ENCODE measurements at regions not wholly inside any gene's neighbourhood (a gene's known extent, or its start where the extent isn't known, plus 50 kb on each side); places are given as distances from the start of the nearest gene placed in this dataset.
A peak's percentile ranks its signal among the peaks of the same experiment; 100 is the strongest.

DNA sequence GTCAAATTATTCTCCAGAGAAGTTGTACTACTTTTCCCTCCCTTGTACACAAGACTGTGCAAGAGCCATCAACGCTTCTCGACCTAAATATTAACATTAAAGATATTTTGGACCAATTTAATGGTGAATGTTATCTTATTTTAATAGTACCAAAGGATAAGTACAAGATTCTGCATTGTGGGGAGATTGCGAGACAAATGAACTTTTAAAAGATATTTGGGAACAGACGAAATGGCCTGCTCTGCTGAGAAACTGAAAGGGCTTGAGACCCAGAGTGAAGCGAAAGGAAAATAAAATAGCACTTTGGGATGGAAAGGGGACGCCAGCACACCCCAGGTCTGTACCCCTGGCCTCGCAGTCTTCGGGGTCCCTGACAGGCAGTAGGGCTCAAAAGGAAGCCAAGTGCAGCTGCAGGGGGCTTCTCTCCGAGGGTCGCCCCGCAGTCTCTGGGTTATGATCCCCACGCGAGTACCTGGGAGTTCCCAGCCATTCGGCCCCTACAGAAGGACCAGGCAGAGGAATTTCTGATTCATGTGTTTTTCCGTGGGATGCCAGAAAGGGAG lies 97.6 kb upstream of the VGLL3 start:
- POLR2A ChIA-PET: no interaction called here
- ATAC-seq (ENCODE audit: low read depth): no peak
- Mint-ChIP-seq H3K9me3 (no peaks in the 10 kb centered on the region), H3K4me3 (peak overlapping the region; percentile 77), H3K27me3 (peaks cover 15% of the 10 kb centered on the region), H3K36me3 (no peaks in the 10 kb centered on the region), H3K27ac (no peak overlapping the region), H3K4me1 (peaks cover 12% of the 10 kb centered on the region)
- DNase-seq: peak; percentile 24

- no peaks in the 10 kb centered on the region for H3K9me3 Mint-ChIP-seq
- peaks cover 11% of the 10 kb centered on the region for H3K4me1 Mint-ChIP-seq
- DNase-seq (no peak), ATAC-seq (ENCODE audit: low read depth) (no peak)
- POLR2A ChIA-PET: no interaction called here
- no peaks in the 10 kb centered on the region for H3K36me3 Mint-ChIP-seq
- H3K27ac Mint-ChIP-seq: no peak overlapping the region
- peaks cover 10% of the 10 kb centered on the region for H3K27me3 Mint-ChIP-seq
- H3K4me3 Mint-ChIP-seq: no peak overlapping the region
These were observed 93.9 kb upstream of the VGLL3 start for GRCh38 chr3:87084868-87085267.

- H3K4me3 Mint-ChIP-seq: no peak overlapping the region
- no peaks in the 10 kb centered on the region for H3K36me3 Mint-ChIP-seq
- H3K27me3 Mint-ChIP-seq: peaks cover 2% of the 10 kb centered on the region
- ATAC-seq (ENCODE audit: low read depth) (no peak), DNase-seq (no peak)
- peaks cover 5% of the 10 kb centered on the region for H3K4me1 Mint-ChIP-seq
- POLR2A ChIA-PET: no interaction called here
- no peak overlapping the region for H3K27ac Mint-ChIP-seq
- no peaks in the 10 kb centered on the region for H3K9me3 Mint-ChIP-seq
These were observed 92.0 kb upstream of the VGLL3 start for GRCh38 chr3:87082796-87083440.

- no peaks in the 10 kb centered on the region for H3K27me3 Mint-ChIP-seq
- H3K4me3 Mint-ChIP-seq: no peak overlapping the region
- no peaks in the 10 kb centered on the region for H3K36me3 Mint-ChIP-seq
- H3K27ac Mint-ChIP-seq: no peak overlapping the region
- POLR2A ChIA-PET: no interaction called here
- no peak for DNase-seq
- no peaks in the 10 kb centered on the region for H3K4me1 Mint-ChIP-seq
- H3K9me3 Mint-ChIP-seq: no peaks in the 10 kb centered on the region
- ATAC-seq (ENCODE audit: low read depth): no peak
These were observed 86.4 kb upstream of the VGLL3 start for GRCh38 chr3:87077355-87077754.

DNA sequence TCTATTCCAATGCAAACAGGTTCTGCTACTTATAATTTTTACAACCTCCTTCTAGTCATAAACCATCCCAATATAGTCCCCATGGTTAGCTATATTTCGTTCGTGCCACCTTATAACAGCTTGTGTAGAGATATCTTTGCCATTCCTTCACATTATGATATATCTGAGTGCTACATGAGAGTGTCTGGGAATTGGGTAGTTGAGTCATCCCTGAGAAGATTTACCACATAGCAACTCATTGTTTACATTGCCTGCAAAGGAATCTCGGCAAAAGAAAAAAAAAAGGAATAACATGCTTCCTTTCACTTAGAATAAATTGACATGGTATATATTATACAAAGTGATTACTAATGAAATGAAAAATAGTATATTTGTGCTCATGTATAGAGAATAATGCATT lies 86.0 kb upstream of the VGLL3 start:
- Mint-ChIP-seq H3K27ac (no peak overlapping the region), H3K9me3 (no peaks in the 10 kb centered on the region), H3K36me3 (no peaks in the 10 kb centered on the region), H3K27me3 (no peaks in the 10 kb centered on the region), H3K4me1 (no peaks in the 10 kb centered on the region), H3K4me3 (no peak overlapping the region)
- POLR2A ChIA-PET: no interaction called here
- no peak for ATAC-seq (ENCODE audit: low read depth)
- DNase-seq: no peak

DNA sequence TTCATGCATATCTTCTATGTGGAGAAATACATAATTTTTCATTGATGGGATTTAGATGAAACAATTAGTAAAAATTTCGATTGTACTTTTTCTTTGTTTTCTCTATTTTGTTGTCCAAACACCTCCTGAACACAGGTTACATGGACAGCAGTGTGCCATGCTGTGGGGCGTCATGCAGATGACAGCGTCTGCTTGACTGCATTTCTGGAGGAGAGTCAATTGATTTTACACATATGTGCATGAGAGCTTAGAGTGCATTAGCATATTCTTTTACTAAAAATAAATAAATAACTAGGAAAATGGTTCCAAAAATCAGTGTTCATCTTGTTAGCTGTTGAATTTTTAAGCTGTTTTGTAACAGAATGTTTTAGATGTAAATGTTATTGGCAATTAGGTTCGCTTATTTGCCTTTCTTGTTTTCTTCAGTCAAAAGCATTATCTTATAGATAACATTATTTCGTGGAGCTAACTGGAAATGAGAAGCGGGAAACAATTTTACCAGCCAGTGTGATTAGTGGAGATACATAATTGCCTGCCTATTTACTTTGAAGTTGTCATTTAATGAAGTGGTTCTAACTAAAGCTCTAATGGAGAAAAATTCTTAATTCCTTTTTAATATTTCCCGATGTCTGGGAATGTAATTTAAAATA lies 82.7 kb upstream of the VGLL3 start:
- no peaks in the 10 kb centered on the region for H3K36me3 Mint-ChIP-seq
- H3K27ac Mint-ChIP-seq: no peak overlapping the region
- POLR2A ChIA-PET: no interaction called here
- no peak for DNase-seq
- no peaks in the 10 kb centered on the region for H3K27me3 Mint-ChIP-seq
- H3K4me1 Mint-ChIP-seq: no peaks in the 10 kb centered on the region
- H3K4me3 Mint-ChIP-seq: no peak overlapping the region
- no peak for ATAC-seq (ENCODE audit: low read depth)
- H3K9me3 Mint-ChIP-seq: no peaks in the 10 kb centered on the region

DNA sequence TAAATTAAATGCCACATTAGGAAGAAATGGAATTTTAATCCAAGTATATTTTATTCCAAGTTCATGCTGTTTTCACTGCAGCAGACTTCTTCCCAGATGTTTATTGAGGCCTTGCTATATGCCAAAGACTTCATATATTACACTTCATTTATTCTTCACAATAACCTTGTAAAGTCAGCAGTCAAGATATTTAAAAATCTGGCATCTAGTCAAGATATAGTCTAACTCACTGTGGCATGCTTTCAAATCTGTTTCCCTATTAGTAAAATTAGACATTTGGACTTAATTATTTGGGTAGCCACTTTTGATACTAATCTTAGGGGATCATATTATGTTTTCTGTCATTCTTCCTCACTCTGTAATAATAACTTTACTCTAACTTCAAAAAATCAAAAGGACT lies 81.5 kb upstream of the VGLL3 start:
- no peaks in the 10 kb centered on the region for H3K9me3 Mint-ChIP-seq
- DNase-seq (no peak), ATAC-seq (ENCODE audit: low read depth) (no peak)
- no peaks in the 10 kb centered on the region for H3K36me3 Mint-ChIP-seq
- no peak overlapping the region for H3K27ac Mint-ChIP-seq
- H3K27me3 Mint-ChIP-seq: no peaks in the 10 kb centered on the region
- H3K4me3 Mint-ChIP-seq: no peak overlapping the region
- POLR2A ChIA-PET: no interaction called here
- no peaks in the 10 kb centered on the region for H3K4me1 Mint-ChIP-seq

- H3K27ac Mint-ChIP-seq: no peak overlapping the region
These were observed 79.0 kb upstream of the VGLL3 start for GRCh38 chr3:87069971-87070370.

GRCh38 chr3:87069021-87069420 lies 78.1 kb upstream of the VGLL3 start:
- H3K27ac Mint-ChIP-seq: no peak overlapping the region
- no peaks in the 10 kb centered on the region for H3K4me1 Mint-ChIP-seq
- ATAC-seq (ENCODE audit: low read depth): no peak
- DNase-seq: no peak
- no peak overlapping the region for H3K4me3 Mint-ChIP-seq
- no peaks in the 10 kb centered on the region for H3K36me3 Mint-ChIP-seq
- peaks cover 5% of the 10 kb centered on the region for H3K27me3 Mint-ChIP-seq
- POLR2A ChIA-PET: no interaction called here
- no peaks in the 10 kb centered on the region for H3K9me3 Mint-ChIP-seq

More at GRCh38 chr3:87069971-87070370, 79.0 kb upstream of the VGLL3 start:
- Mint-ChIP-seq H3K4me1 (no peaks in the 10 kb centered on the region), H3K9me3 (no peaks in the 10 kb centered on the region), H3K4me3 (no peak overlapping the region), H3K36me3 (no peaks in the 10 kb centered on the region), H3K27me3 (peaks cover 4% of the 10 kb centered on the region)
- DNase-seq (no peak), ATAC-seq (ENCODE audit: low read depth) (no peak)
- POLR2A ChIA-PET: no interaction called here

DNA sequence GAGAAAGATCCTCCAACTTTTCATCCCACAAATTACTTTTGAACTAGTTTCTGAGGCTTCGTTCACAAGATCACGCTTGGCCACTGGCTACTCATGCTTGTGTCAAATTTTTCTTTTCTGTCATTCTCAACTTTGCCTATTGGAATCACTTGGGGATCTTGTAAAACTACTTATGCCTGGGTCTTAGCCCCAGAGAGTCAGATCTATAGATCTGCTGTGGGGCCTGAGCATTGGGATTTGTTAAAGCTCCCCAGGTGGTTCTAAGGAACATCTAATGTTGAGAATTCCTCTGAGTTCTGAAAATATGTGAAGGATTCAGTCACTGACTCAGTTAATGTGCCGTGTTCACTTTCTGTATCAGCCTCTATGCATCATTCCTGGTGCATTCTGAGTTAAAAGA lies 71.7 kb upstream of the VGLL3 start:
- POLR2A ChIA-PET: no interaction called here
- Mint-ChIP-seq H3K9me3 (no peaks in the 10 kb centered on the region), H3K4me3 (no peak overlapping the region), H3K4me1 (no peaks in the 10 kb centered on the region), H3K36me3 (no peaks in the 10 kb centered on the region), H3K27me3 (peaks cover 5% of the 10 kb centered on the region), H3K27ac (no peak overlapping the region)
- ATAC-seq (ENCODE audit: low read depth): no peak
- DNase-seq: no peak

DNA sequence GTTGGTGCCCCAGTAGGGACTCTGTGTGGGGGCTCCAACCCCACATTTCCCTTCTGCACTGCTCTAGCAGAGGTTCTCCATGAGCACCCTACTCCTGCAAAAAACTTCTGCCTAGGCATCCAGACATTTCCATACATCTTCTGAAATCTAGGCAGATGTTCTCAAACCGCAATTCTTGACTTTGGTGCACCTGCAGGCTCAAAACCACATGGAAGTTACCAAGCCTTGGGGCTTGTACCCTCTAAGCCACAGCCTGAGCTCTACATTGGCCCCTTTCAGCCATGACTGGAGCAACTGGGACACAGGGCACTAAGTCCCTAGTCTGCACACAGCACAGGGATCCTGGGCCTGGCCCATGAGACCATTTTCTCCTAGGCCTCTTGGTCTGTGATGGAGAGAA lies 66.5 kb upstream of the VGLL3 start:
- H3K27me3 Mint-ChIP-seq: no peaks in the 10 kb centered on the region
- DNase-seq (no peak), ATAC-seq (ENCODE audit: low read depth) (no peak)
- no peak overlapping the region for H3K27ac Mint-ChIP-seq
- H3K4me3 Mint-ChIP-seq: no peak overlapping the region
- no peaks in the 10 kb centered on the region for H3K36me3 Mint-ChIP-seq
- POLR2A ChIA-PET: no interaction called here
- no peaks in the 10 kb centered on the region for H3K9me3 Mint-ChIP-seq
- no peaks in the 10 kb centered on the region for H3K4me1 Mint-ChIP-seq

- H3K4me1 Mint-ChIP-seq: no peaks in the 10 kb centered on the region
- POLR2A ChIA-PET: no interaction called here
- no peak overlapping the region for H3K4me3 Mint-ChIP-seq
- no peaks in the 10 kb centered on the region for H3K27me3 Mint-ChIP-seq
- H3K9me3 Mint-ChIP-seq: no peaks in the 10 kb centered on the region
- ATAC-seq (ENCODE audit: low read depth) (no peak), DNase-seq (no peak)
- no peak overlapping the region for H3K27ac Mint-ChIP-seq
- no peaks in the 10 kb centered on the region for H3K36me3 Mint-ChIP-seq
These were observed 62.6 kb upstream of the VGLL3 start for GRCh38 chr3:87053553-87053952.

DNA sequence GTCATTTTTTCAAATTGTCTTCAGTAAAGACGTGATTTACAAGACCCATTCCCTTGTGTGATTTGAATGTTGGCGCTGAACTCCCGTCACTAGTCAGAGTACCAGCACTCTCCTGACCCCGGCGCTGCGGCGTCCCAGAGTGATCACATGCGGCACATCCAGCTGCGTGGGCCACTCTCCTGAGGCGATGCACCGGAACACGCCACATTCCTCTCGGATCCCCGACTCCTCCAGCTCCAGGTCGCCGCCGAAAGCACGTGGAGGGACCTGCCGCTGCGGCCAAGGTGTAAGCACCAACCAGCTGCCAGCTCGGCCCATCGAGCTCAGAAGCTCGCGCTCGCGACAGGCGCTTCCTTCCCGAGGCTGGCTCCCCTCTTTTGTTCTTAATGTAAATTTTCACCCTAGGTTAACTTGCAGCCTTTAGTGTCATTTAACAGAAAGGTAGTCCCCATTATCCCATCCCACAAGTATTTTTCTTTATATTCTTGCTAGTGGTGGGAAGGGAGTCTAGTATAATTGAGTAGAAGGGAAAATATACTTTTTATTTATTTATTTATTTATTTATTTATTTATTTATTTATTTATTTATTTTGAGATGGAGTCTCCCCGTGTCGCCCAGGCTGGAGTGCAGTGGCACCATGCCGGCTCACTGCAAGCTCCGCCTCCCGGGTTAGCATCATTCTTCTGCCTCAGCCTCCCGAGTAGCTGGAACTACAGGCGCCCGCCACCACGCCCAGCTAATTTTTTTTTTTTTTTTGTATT lies 61.7 kb upstream of the VGLL3 start:
- Mint-ChIP-seq H3K27me3 (no peaks in the 10 kb centered on the region), H3K9me3 (no peaks in the 10 kb centered on the region), H3K4me1 (no peaks in the 10 kb centered on the region), H3K27ac (no peak overlapping the region), H3K4me3 (no peak overlapping the region), H3K36me3 (no peaks in the 10 kb centered on the region)
- ATAC-seq (ENCODE audit: low read depth) (no peak), DNase-seq (no peak)
- POLR2A ChIA-PET: no interaction called here

GRCh38 chr3:87047852-87048251 lies 56.9 kb upstream of the VGLL3 start:
- H3K4me3 Mint-ChIP-seq: no peak overlapping the region
- no peaks in the 10 kb centered on the region for H3K36me3 Mint-ChIP-seq
- DNase-seq (no peak), ATAC-seq (ENCODE audit: low read depth) (no peak)
- POLR2A ChIA-PET: no interaction called here
- H3K4me1 Mint-ChIP-seq: no peaks in the 10 kb centered on the region
- no peaks in the 10 kb centered on the region for H3K9me3 Mint-ChIP-seq
- no peaks in the 10 kb centered on the region for H3K27me3 Mint-ChIP-seq
- no peak overlapping the region for H3K27ac Mint-ChIP-seq

Data from activated naive CD8-positive, alpha-beta T cell treated with anti-CD3 and anti-CD28 coated beads, Interleukin-2, amount 10 ng/mL, durations not matched to agents 7 days and 5 days (primary cell).